Retina (tissue), 1 donor: ENCODE measurements at regions not wholly inside any gene's neighbourhood (a gene's known extent, or its start where the extent isn't known, plus 50 kb on each side); places are given as distances from the start of the nearest gene placed in this dataset.

Experiments
- DNase-seq: peaks from one replicate; pipeline ENCODE4 v3.0.0-alpha.2; 2016

GRCh38 chr12:107351713-107352112, 258.4 kb upstream of the CRY1 start:
- DNase-seq: no peak

- DNase-seq: no peak
Measured at GRCh38 chr12:107352347-107353081, 259.2 kb upstream of the CRY1 start.

GRCh38 chr12:107353312-107353711, 260.0 kb upstream of the CRY1 start:
- DNase-seq: no peak

GRCh38 chr12:107355004-107355565, 261.7 kb upstream of the CRY1 start:
- DNase-seq: no peak

- no peak for DNase-seq
Measured at GRCh38 chr12:107355612-107356011, 262.3 kb upstream of the CRY1 start.

- DNase-seq: no peak
Measured at GRCh38 chr12:107356266-107356936, 263.1 kb upstream of the CRY1 start.

GRCh38 chr12:107356937-107357295, 263.6 kb upstream of the CRY1 start:
- no peak for DNase-seq

GRCh38 chr12:107359382-107359781, 266.0 kb upstream of the CRY1 start:
- no peak for DNase-seq

GRCh38 chr12:107360033-107360432, 266.7 kb upstream of the CRY1 start:
- no peak for DNase-seq

GRCh38 chr12:107360482-107360881, 267.1 kb upstream of the CRY1 start:
- DNase-seq: no peak

GRCh38 chr12:107361970-107362369, 268.6 kb upstream of the CRY1 start:
- no peak for DNase-seq

- DNase-seq: peak; percentile 78
Measured at GRCh38 chr12:107362960-107363359, 269.6 kb upstream of the CRY1 start.

- no peak for DNase-seq
Measured at GRCh38 chr12:107364875-107365518, 271.6 kb upstream of the CRY1 start.

- no peak for DNase-seq
Measured at GRCh38 chr12:107365703-107366102, 272.4 kb upstream of the CRY1 start.

- no peak for DNase-seq
Measured at GRCh38 chr12:107366322-107366721, 273.0 kb upstream of the CRY1 start.

- no peak for DNase-seq
Measured at GRCh38 chr12:107368586-107368985, 275.2 kb upstream of the CRY1 start.

GRCh38 chr12:107369006-107369405, 275.7 kb upstream of the CRY1 start:
- DNase-seq: no peak

GRCh38 chr12:107369679-107370078, 276.3 kb upstream of the CRY1 start:
- DNase-seq: no peak

- no peak for DNase-seq
Measured at GRCh38 chr12:107372229-107372658, 278.9 kb upstream of the CRY1 start.

GRCh38 chr12:107373238-107373809, 280.0 kb upstream of the CRY1 start:
- no peak for DNase-seq

GRCh38 chr12:107374161-107374840, 281.0 kb upstream of the CRY1 start:
- DNase-seq: no peak

- no peak for DNase-seq
Measured at GRCh38 chr12:107375231-107375630, 281.9 kb upstream of the CRY1 start.
